ENCODE measurements at regions not wholly inside any gene's neighbourhood (a gene's known extent, or its start where the extent isn't known, plus 50 kb on each side); places are given as distances from the start of the nearest gene placed in this dataset.
"Not testable (repeated sequence)": the region's sequence is repeated elsewhere in the genome, so short reads cannot be mapped to it uniquely, and the experiment has no call there.

DNA sequence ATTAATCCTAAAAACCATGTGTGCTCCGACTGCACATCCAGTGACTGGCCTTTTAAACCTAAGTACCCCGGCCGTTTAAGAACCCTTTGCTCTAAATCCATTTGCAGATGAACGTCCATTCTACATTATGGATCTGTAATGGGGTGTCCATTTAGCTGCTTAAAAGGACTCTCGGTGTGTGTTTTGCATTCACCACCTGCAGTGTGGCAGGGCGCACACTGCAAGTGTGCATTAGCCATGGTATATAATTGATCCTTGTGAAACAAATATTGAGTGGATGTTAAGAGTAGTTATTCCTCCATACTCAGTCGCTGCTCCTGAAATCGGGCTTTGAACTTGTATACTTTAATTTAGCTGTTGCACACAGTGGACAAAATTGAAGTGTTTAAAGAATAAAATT lies 190.1 kb upstream of the WWC1 start:
- no peaks in the 10 kb centered on the region for H3K4me1 Mint-ChIP-seq
- Histone ChIP-seq H3K4me1 (ENCODE audit: control insufficient read depth in 2 of 2, insufficient read depth in 2 of 2, low read length in 2 of 2) (no peaks in the 10 kb centered on the region), H3K27ac (ENCODE audit: low read depth, low read length) (no peak overlapping the region), H3K36me3 (ENCODE audit: control insufficient read depth in 2 of 3, insufficient read depth in 3 of 3, low read length in 3 of 3) (no peaks in the 10 kb centered on the region), H3K4me3 (ENCODE audit: low read length) (no peak overlapping the region), H3K27me3 (ENCODE audit: control insufficient read depth in 2 of 2, insufficient read depth in 2 of 2, low read length in 2 of 2) (no peaks in the 10 kb centered on the region), H3K9me3 (ENCODE audit: control insufficient read depth in 2 of 3, low read length in 3 of 3) (no peaks in the 10 kb centered on the region)
- POLR2A ChIA-PET: no interaction called here
- CTCF ChIA-PET: no interaction called here
- peaks cover 0 to 6% (median 0%) of the 10 kb centered on the region in 11 donors for H3K9me3 Mint-ChIP-seq
- ATAC-seq: no peak
- no peaks in the 10 kb centered on the region for H3K36me3 Mint-ChIP-seq
- no peak overlapping the region for H3K4me3 Mint-ChIP-seq
- intact Hi-C loops (cut with micrococcal nuclease): no loop called here
- no peak for DNase-seq
- no peak overlapping the region for H3K27ac Mint-ChIP-seq
- H3K27me3 Mint-ChIP-seq: peaks cover 0 to 9% (median 5%) of the 10 kb centered on the region in 5 donors

DNA sequence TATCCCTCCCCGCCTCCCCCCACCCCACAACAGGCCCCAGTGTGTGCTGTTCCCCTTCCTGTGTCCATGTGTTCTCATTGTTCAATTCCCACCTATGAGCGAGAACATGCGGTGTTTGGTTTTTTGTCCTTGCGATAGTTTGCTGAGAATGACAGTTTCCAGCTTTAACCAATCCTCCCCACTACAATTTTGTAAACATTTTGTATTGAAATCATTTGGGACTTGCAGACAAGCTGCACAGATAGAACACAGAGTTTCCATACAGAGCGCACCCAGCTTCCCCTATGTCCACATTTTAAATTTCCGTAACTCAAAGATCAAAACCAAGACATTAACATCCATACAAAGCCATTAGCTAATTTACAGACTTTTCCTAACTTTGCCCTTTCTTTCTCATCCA lies 188.4 kb upstream of the WWC1 start:
- H3K27me3 ChIP-seq (ENCODE audit: control insufficient read depth in 2 of 2, insufficient read depth in 2 of 2, low read length in 2 of 2); H3K36me3 ChIP-seq (ENCODE audit: control insufficient read depth in 2 of 3, insufficient read depth in 3 of 3, low read length in 3 of 3); H3K36me3 Mint-ChIP-seq; POLR2A ChIA-PET; H3K27ac Mint-ChIP-seq; H3K4me1 Mint-ChIP-seq; H3K9me3 ChIP-seq (ENCODE audit: control insufficient read depth in 2 of 3, low read length in 3 of 3); intact Hi-C loops (cut with micrococcal nuclease); H3K9me3 Mint-ChIP-seq; H3K4me3 ChIP-seq (ENCODE audit: low read length); H3K4me3 Mint-ChIP-seq; H3K4me1 ChIP-seq (ENCODE audit: control insufficient read depth in 2 of 2, insufficient read depth in 2 of 2, low read length in 2 of 2); DNase-seq; H3K27ac ChIP-seq (ENCODE audit: low read depth, low read length); CTCF ChIA-PET; ATAC-seq: not testable (repeated sequence)
- peaks cover 0 to 13% (median 6%) of the 10 kb centered on the region in 5 donors for H3K27me3 Mint-ChIP-seq

DNA sequence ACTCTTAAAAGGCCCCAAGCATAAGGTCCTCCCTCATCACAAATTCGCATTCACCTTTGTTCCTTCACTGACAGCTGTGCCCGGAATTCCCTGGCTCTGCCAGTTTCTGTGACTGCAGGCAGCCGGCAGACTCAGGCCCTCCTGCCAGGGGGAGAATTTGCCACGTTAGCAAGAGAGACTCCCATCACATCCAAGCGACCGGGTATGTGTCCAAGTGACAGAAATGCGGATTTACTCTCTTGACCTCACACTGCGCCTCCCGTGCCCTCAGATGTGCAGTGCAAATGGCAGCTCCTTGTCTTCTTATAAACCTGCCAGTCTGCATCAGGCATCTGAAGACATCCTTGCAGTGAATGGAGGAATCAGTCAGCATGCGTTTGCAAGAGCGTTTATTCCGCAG lies 187.1 kb upstream of the WWC1 start:
- no peak overlapping the region for H3K4me3 Mint-ChIP-seq
- Histone ChIP-seq H3K4me1 (ENCODE audit: control insufficient read depth in 2 of 2, insufficient read depth in 2 of 2, low read length in 2 of 2) (no peaks in the 10 kb centered on the region), H3K9me3 (ENCODE audit: control insufficient read depth in 2 of 3, low read length in 3 of 3) (no peaks in the 10 kb centered on the region), H3K27me3 (ENCODE audit: control insufficient read depth in 2 of 2, insufficient read depth in 2 of 2, low read length in 2 of 2) (no peaks in the 10 kb centered on the region), H3K27ac (ENCODE audit: low read depth, low read length) (no peak overlapping the region), H3K4me3 (ENCODE audit: low read length) (no peak overlapping the region), H3K36me3 (ENCODE audit: control insufficient read depth in 2 of 3, insufficient read depth in 3 of 3, low read length in 3 of 3) (no peaks in the 10 kb centered on the region)
- ChIA-PET CTCF (no interaction called here), POLR2A (no interaction called here)
- peaks cover 0 to 17% (median 0%) of the 10 kb centered on the region in 5 donors for H3K27me3 Mint-ChIP-seq
- no peak for ATAC-seq
- H3K9me3 Mint-ChIP-seq: peaks cover 0 to 6% (median 0%) of the 10 kb centered on the region in 11 donors
- H3K27ac Mint-ChIP-seq: no peak overlapping the region
- H3K4me1 Mint-ChIP-seq: no peaks in the 10 kb centered on the region
- intact Hi-C loops (cut with micrococcal nuclease): no loop called here
- no peaks in the 10 kb centered on the region for H3K36me3 Mint-ChIP-seq
- no peak for DNase-seq

DNA sequence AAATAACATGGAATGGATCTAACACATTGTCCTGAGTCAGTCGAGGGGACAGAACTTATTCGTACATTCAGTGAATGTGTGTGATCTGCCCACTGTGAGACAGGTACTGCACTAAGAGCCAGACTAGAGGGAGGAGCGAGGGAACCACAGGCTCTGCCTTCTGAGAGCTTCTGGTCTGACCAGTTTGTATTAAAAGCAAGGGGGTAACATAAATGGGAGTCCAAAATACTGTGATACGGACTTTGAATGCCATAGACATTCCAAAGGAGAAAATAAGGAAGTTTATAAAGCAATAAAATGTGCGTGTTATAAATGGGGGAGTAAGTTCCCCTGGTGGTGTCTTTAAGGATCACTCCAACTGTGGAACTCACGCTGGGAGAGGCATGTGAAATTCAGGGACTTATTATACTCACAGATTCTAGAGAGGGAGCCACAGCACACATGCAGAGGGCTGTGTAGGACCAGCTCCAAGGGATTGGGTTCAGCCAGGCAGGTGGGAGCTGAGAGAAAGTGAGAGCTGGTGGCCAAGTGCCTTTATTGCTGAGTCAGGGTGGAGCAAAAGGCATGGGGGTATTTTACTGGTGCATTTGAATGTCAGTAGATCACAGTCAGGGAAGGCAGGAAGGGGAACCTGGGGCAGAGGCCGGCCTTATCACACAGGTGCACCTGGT lies 186.5 kb upstream of the WWC1 start:
- no peaks in the 10 kb centered on the region for H3K4me1 Mint-ChIP-seq
- CTCF ChIA-PET: no interaction called here

DNA sequence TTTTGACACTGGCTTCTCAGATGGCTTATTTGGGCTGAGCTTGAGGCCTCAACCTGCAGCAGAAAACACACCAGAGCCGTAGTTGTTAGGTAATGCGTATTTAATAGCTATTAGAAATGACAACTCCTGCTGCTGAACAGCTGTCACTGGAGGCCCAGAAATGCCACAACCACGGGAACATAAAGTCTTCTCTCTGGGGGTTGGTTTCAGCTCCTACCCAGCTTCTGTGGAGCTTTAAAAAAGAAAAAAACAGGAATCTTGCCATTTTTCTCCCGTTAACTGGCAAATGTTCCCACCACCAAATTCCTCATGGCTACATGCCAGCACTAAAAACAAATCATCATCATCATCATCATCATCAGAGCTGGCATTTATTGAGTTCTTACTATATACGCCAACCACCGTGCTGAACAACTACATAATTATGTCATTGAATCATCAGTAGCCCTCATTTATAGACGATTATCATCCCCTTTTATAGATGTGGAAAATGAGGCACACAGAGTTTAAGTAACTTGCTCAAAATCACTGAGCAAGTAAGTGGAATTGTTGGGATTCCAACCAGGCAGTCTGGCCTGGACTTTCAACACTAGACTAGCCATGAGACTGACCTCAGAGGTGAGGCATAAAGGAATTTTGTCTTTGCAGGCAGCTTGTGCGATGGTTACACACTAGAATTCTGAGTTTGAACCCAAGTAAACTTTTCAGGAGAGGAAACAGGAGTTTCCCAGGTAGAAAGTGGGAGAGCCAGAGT lies 185.3 kb upstream of the WWC1 start:
- no peak overlapping the region for H3K27ac ChIP-seq (ENCODE audit: low read depth, low read length)
- H3K27me3 ChIP-seq (ENCODE audit: control insufficient read depth in 2 of 2, insufficient read depth in 2 of 2, low read length in 2 of 2): no peaks in the 10 kb centered on the region
- H3K36me3 ChIP-seq (ENCODE audit: control insufficient read depth in 2 of 3, insufficient read depth in 3 of 3, low read length in 3 of 3): no peaks in the 10 kb centered on the region
- no peaks in the 10 kb centered on the region for H3K9me3 ChIP-seq (ENCODE audit: control insufficient read depth in 2 of 3, low read length in 3 of 3)
- CTCF ChIA-PET: no interaction called here
- no peak overlapping the region for H3K4me3 ChIP-seq (ENCODE audit: low read length)
- Mint-ChIP-seq H3K4me3 (no peak overlapping the region), H3K27ac (no peak overlapping the region), H3K4me1 (no peaks in the 10 kb centered on the region), H3K36me3 (no peaks in the 10 kb centered on the region), H3K27me3 (peaks cover 0 to 25% (median 7%) of the 10 kb centered on the region in 5 donors), H3K9me3 (peaks cover 0 to 6% (median 0%) of the 10 kb centered on the region in 11 donors)
- intact Hi-C loops (cut with micrococcal nuclease): no loop called here
- POLR2A ChIA-PET: no interaction called here
- DNase-seq: no peak
- H3K4me1 ChIP-seq (ENCODE audit: control insufficient read depth in 2 of 2, insufficient read depth in 2 of 2, low read length in 2 of 2): no peaks in the 10 kb centered on the region
- no peak for ATAC-seq

More for the DNA sequence above, 186.5 kb upstream of the WWC1 start:
- Mint-ChIP-seq H3K27me3 (peaks cover 0 to 19% (median 2%) of the 10 kb centered on the region in 5 donors), H3K27ac (peak overlapping the region in 1 of 9 donors; percentile 47), H3K9me3 (peaks cover 0 to 6% (median 0%) of the 10 kb centered on the region in 11 donors), H3K36me3 (no peaks in the 10 kb centered on the region), H3K4me3 (no peak overlapping the region)
- H3K4me1 ChIP-seq (ENCODE audit: control insufficient read depth in 2 of 2, insufficient read depth in 2 of 2, low read length in 2 of 2): no peaks in the 10 kb centered on the region
- intact Hi-C loops (cut with micrococcal nuclease): no loop called here
- no peak overlapping the region for H3K4me3 ChIP-seq (ENCODE audit: low read length)
- DNase-seq: no peak
- POLR2A ChIA-PET: no interaction called here
- no peak overlapping the region for H3K27ac ChIP-seq (ENCODE audit: low read depth, low read length)
- ATAC-seq: no peak
- no peaks in the 10 kb centered on the region for H3K36me3 ChIP-seq (ENCODE audit: control insufficient read depth in 2 of 3, insufficient read depth in 3 of 3, low read length in 3 of 3)
- no peaks in the 10 kb centered on the region for H3K9me3 ChIP-seq (ENCODE audit: control insufficient read depth in 2 of 3, low read length in 3 of 3)
- H3K27me3 ChIP-seq (ENCODE audit: control insufficient read depth in 2 of 2, insufficient read depth in 2 of 2, low read length in 2 of 2): no peaks in the 10 kb centered on the region

DNA sequence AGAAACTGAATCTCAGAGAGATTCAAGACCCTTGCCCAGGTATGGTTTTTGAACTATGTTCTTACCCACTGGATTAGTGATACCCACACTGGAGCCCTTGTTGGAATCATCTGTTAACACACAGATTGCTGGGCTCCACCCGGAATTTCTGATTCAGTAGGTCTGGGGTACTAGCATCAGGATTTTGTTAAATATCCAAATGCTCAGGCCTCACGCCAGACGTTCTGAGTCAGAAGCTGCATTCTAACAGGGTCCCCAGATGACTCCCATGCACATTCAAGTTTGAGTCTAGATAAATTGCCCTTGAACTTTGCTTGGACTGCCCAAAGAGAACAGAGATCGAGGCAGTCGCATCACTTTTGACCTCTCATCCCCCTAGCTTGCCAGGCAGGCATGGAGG lies 182.0 kb upstream of the WWC1 start:
- ATAC-seq (no peak), DNase-seq (no peak)
- ChIA-PET POLR2A (no interaction called here), CTCF (no interaction called here)
- intact Hi-C loops (cut with micrococcal nuclease): no loop called here
- H3K4me3 Mint-ChIP-seq: no peak overlapping the region
- Histone ChIP-seq H3K27ac (ENCODE audit: low read depth, low read length) (no peak overlapping the region), H3K4me3 (ENCODE audit: low read length) (no peak overlapping the region), H3K36me3 (ENCODE audit: control insufficient read depth in 2 of 3, insufficient read depth in 3 of 3, low read length in 3 of 3) (no peaks in the 10 kb centered on the region), H3K4me1 (ENCODE audit: control insufficient read depth in 2 of 2, insufficient read depth in 2 of 2, low read length in 2 of 2) (no peaks in the 10 kb centered on the region), H3K9me3 (ENCODE audit: control insufficient read depth in 2 of 3, low read length in 3 of 3) (no peaks in the 10 kb centered on the region), H3K27me3 (ENCODE audit: control insufficient read depth in 2 of 2, insufficient read depth in 2 of 2, low read length in 2 of 2) (no peaks in the 10 kb centered on the region)
- H3K4me1 Mint-ChIP-seq: no peaks in the 10 kb centered on the region
- no peaks in the 10 kb centered on the region for H3K36me3 Mint-ChIP-seq
- H3K27me3 Mint-ChIP-seq: peaks cover 2 to 32% (median 20%) of the 10 kb centered on the region in 5 donors
- peaks cover 0 to 1% (median 0%) of the 10 kb centered on the region in 11 donors for H3K9me3 Mint-ChIP-seq
- no peak overlapping the region for H3K27ac Mint-ChIP-seq

DNA sequence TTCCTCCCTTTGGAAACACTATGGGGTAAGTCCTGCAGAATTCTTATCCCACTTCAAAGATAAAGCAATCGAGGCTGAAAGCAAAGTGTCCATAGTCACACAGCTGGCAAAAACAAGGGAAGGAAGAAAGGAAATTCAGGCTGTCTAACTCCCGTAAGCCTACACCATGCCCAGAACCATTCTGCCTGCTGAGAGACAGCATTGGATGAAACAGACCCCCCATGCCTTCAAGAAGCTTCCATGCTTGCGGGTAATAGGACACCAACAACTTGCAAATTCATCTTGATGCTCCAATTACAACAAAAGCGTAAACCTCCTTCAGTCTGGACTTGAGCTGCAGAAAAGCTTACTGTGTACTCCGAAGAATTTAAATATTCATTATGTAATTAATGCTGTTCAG lies 181.1 kb upstream of the WWC1 start:
- no peaks in the 10 kb centered on the region for H3K36me3 ChIP-seq (ENCODE audit: control insufficient read depth in 2 of 3, insufficient read depth in 3 of 3, low read length in 3 of 3)
- CTCF ChIA-PET: no interaction called here
- H3K4me1 Mint-ChIP-seq: no peaks in the 10 kb centered on the region

More for the DNA sequence above, 181.1 kb upstream of the WWC1 start:
- ATAC-seq (no peak), DNase-seq (no peak)
- H3K27me3 Mint-ChIP-seq: peaks cover 2 to 32% (median 20%) of the 10 kb centered on the region in 5 donors
- Histone ChIP-seq H3K4me3 (ENCODE audit: low read length) (no peak overlapping the region), H3K4me1 (ENCODE audit: control insufficient read depth in 2 of 2, insufficient read depth in 2 of 2, low read length in 2 of 2) (no peaks in the 10 kb centered on the region), H3K27ac (ENCODE audit: low read depth, low read length) (no peak overlapping the region), H3K27me3 (ENCODE audit: control insufficient read depth in 2 of 2, insufficient read depth in 2 of 2, low read length in 2 of 2) (no peaks in the 10 kb centered on the region), H3K9me3 (ENCODE audit: control insufficient read depth in 2 of 3, low read length in 3 of 3) (no peaks in the 10 kb centered on the region)
- intact Hi-C loops (cut with micrococcal nuclease): no loop called here
- H3K9me3 Mint-ChIP-seq: peaks cover 0 to 2% (median 0%) of the 10 kb centered on the region in 11 donors
- H3K4me3 Mint-ChIP-seq: no peak overlapping the region
- no peaks in the 10 kb centered on the region for H3K36me3 Mint-ChIP-seq
- POLR2A ChIA-PET: no interaction called here
- no peak overlapping the region for H3K27ac Mint-ChIP-seq

All from naive thymus-derived CD4-positive, alpha-beta T cell (primary cell).